Mesenchymal stem cell (in vitro differentiated cells and primary cell): ENCODE measurements at regions not wholly inside any gene's neighbourhood (a gene's known extent, or its start where the extent isn't known, plus 50 kb on each side); places are given as distances from the start of the nearest gene placed in this dataset.

ENCODE experiments used
- DNase-seq: peaks from one replicate; pipeline ENCODE4 v3.0.0-alpha.2; 2013
- H2AFZ ChIP-seq: one replicate; pipeline ENCODE4 v1.6.1; 2013; ENCODE audit warnings: low read depth, mild to moderate bottlenecking, control low read depth, inconsistent platforms, low read length, moderate library complexity
- H2AK5ac ChIP-seq: 2 replicates; pipeline ENCODE4 v1.6.1; 2013; ENCODE audit warnings: low read length, moderate library complexity, mild to moderate bottlenecking, inconsistent platforms; ENCODE audit not compliant: severe bottlenecking
- H2BK120ac ChIP-seq: one replicate; pipeline ENCODE4 v1.6.1; 2013; ENCODE audit warnings: low read depth, mild to moderate bottlenecking, inconsistent platforms, low read length, moderate library complexity
- H2BK12ac ChIP-seq, 2 experiments: one replicate each; pipeline ENCODE4 v1.6.1; 2013; ENCODE audit warnings: inconsistent platforms in 2 of 2, low read length in 2 of 2, mild to moderate bottlenecking in 2 of 2, moderate library complexity in 2 of 2, control low read depth in 1 of 2
- H2BK15ac ChIP-seq: one replicate; pipeline ENCODE4 v1.6.1; 2013; ENCODE audit warnings: mild to moderate bottlenecking, low read depth, inconsistent platforms; ENCODE audit not compliant: poor library complexity, severe bottlenecking
- H2BK5ac ChIP-seq: 2 replicates; pipeline ENCODE4 v1.6.1; 2013; ENCODE audit warnings: low read depth, mild to moderate bottlenecking, low read length, control low read depth, inconsistent platforms; ENCODE audit not compliant: poor library complexity, severe bottlenecking
- H3K14ac ChIP-seq, 2 experiments: one replicate each; pipeline ENCODE4 v1.6.1; 2013; ENCODE audit warnings: inconsistent platforms in 2 of 2, low read length in 2 of 2, control low read depth in 1 of 2, mild to moderate bottlenecking in 1 of 2, moderate library complexity in 1 of 2
- H3K18ac ChIP-seq, 2 experiments: one replicate each; pipeline ENCODE4 v1.6.1; 2013; ENCODE audit warnings: inconsistent platforms in 2 of 2, low read length in 2 of 2, control low read depth in 1 of 2, low read depth in 1 of 2, mild to moderate bottlenecking in 1 of 2
- H3K23ac ChIP-seq, 2 experiments: one replicate each; pipeline ENCODE4 v1.6.1; 2013; ENCODE audit warnings: inconsistent platforms in 2 of 2, low read length in 2 of 2, mild to moderate bottlenecking in 2 of 2, moderate library complexity in 2 of 2, control low read depth in 1 of 2
- H3K27ac ChIP-seq: 2 replicates; pipeline ENCODE4 v1.5.1; 2013; ENCODE audit warnings: mild to moderate bottlenecking, moderate library complexity, low read length, control low read depth, inconsistent platforms; ENCODE audit not compliant: poor library complexity, severe bottlenecking
- H3K27me3 ChIP-seq, 2 experiments: 2 replicates each; pipeline versions ENCODE4 v1.6.1 to v1.7.0; 2013; ENCODE audit warnings: low read length in 2 of 2, mild to moderate bottlenecking in 2 of 2, moderate library complexity in 2 of 2, control low read depth in 1 of 2, inconsistent platforms in 1 of 2; ENCODE audit not compliant: control insufficient read depth in 1 of 2, insufficient read depth in 1 of 2
- H3K36me3 ChIP-seq, 2 experiments: 2 replicates each; pipeline versions ENCODE4 v1.6.1 to v1.7.0; 2013; ENCODE audit warnings: low read length in 2 of 2, control low read depth in 1 of 2, inconsistent platforms in 1 of 2, low read depth in 1 of 2, mild to moderate bottlenecking in 1 of 2; ENCODE audit not compliant: insufficient read depth in 2 of 2, control insufficient read depth in 1 of 2
- H3K4ac ChIP-seq, 2 experiments: one replicate each; pipeline ENCODE4 v1.6.1; 2013; ENCODE audit warnings: inconsistent platforms in 2 of 2, low read length in 2 of 2, mild to moderate bottlenecking in 2 of 2, moderate library complexity in 2 of 2, control low read depth in 1 of 2, low read depth in 1 of 2
- H3K4me1 ChIP-seq: 2 replicates; pipeline ENCODE4 v1.6.1; 2013; ENCODE audit warnings: low read depth, low read length, control low read depth; ENCODE audit not compliant: control insufficient read depth, insufficient read depth
- H3K4me2 ChIP-seq: 2 replicates; pipeline ENCODE4 v1.6.1; 2013; ENCODE audit warnings: low read length, mild to moderate bottlenecking, inconsistent platforms; ENCODE audit not compliant: poor library complexity, severe bottlenecking
- H3K4me3 ChIP-seq, 2 experiments: 2 replicates each; pipeline versions ENCODE4 v1.5.1 to v1.7.0; 2013; ENCODE audit warnings: low read length in 2 of 2, mild to moderate bottlenecking in 2 of 2, control low read depth in 1 of 2, low read depth in 1 of 2; ENCODE audit not compliant: insufficient read depth in 1 of 2
- H3K79me1 ChIP-seq: replicated peaks from 2 replicates; pipeline ENCODE4 v1.6.1; 2013; ENCODE audit warnings: mild to moderate bottlenecking, control low read depth, low read length, inconsistent platforms; ENCODE audit not compliant: poor library complexity, severe bottlenecking
- H3K9ac ChIP-seq: 2 replicates; pipeline ENCODE4 v1.7.0; 2013; ENCODE audit warnings: mild to moderate bottlenecking, low read length, moderate library complexity
- H3K9me3 ChIP-seq: 2 replicates; pipeline ENCODE4 v1.7.0; 2013; ENCODE audit warnings: mild to moderate bottlenecking, low read length; ENCODE audit not compliant: control insufficient read depth
- H4K8ac ChIP-seq: one replicate; pipeline ENCODE4 v1.6.1; 2013; ENCODE audit warnings: inconsistent platforms, mild to moderate bottlenecking, low read length, moderate library complexity
- H4K91ac ChIP-seq: one replicate; pipeline ENCODE4 v1.6.1; 2013; ENCODE audit warnings: mild to moderate bottlenecking, low read length, inconsistent platforms
- WGBS: methylation state at CpG from one replicate; pipeline ENCODE4 v1.1.7; 2013; ENCODE audit warnings: mixed read lengths; 5-methylcytosine and 5-hydroxymethylcytosine counted together

DNA sequence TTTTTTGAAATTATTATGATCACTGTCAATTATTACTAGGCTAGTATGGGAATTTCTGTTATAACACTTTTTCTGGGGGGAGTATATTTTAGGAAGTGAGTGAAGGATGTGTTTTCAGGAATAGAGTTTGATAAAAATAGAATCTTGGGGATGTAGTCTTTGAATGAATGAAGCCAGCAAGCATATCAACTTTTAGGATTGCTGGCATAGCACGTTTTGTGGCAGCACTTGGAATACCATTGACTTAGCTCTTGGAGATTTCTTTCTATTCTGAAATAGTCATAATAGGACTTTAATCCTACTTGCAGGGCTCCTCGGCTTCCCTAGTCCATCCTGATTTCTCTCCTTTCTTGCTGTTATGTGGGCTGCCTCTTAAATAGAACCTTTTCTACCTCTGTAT lies 141.6 kb downstream of the DACT1 start:
- no peak overlapping the region for H2BK12ac ChIP-seq
- no peak overlapping the region for H3K23ac ChIP-seq
- no peak overlapping the region for H2AFZ ChIP-seq
- H3K36me3 ChIP-seq = no peaks in the 10 kb centered on the region
- no peak overlapping the region for H2AK5ac ChIP-seq
- WGBS = 88% methylated on average over 2 of the region's 2 CpGs
- H2BK15ac ChIP-seq = no peak overlapping the region
- H2BK5ac ChIP-seq = no peak overlapping the region
- H3K9ac ChIP-seq = no peak overlapping the region
- peaks cover 6% of the 10 kb centered on the region for H3K4me1 ChIP-seq
- H3K9me3 ChIP-seq = no peaks in the 10 kb centered on the region
- no peak overlapping the region for H3K4me2 ChIP-seq
- H3K4ac ChIP-seq = no peak overlapping the region
- H3K14ac ChIP-seq = no peak overlapping the region
- H4K8ac ChIP-seq = no peak overlapping the region
- no peak overlapping the region for H3K18ac ChIP-seq
- H3K27me3 ChIP-seq = peaks cover 0 to 17% of the 10 kb centered on the region in 2 experiments
- H4K91ac ChIP-seq = no peak overlapping the region
- H3K27ac ChIP-seq = no peak overlapping the region
- H2BK120ac ChIP-seq = no peak overlapping the region
- no peak for DNase-seq
- H3K4me3 ChIP-seq = no peak overlapping the region
- no peaks in the 10 kb centered on the region for H3K79me1 ChIP-seq

DNA sequence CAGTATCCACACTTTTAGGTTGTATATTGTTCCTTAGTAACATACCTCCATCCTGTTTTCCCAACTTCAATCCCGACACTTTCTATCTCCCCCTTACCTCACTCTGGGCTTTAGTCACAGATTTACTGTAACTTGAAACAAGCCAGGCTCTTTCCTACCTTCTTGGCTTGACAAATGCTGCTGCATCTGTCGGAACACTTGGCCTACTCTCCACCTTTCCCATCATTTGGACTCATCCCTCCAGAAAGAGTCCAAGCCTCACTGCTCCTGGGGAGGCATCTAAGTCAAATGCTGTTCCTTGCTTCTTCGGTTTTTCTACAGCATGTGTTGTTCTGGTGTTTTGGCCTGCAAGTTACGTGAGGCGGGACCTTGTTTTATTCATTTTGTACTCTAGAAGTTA lies 142.4 kb downstream of the DACT1 start:
- Histone ChIP-seq H3K36me3 (no peaks in the 10 kb centered on the region), H2BK5ac (no peak overlapping the region), H3K18ac (no peak overlapping the region), H3K23ac (no peak overlapping the region), H3K79me1 (no peaks in the 10 kb centered on the region), H3K27me3 (peaks cover 0 to 25% of the 10 kb centered on the region in 2 experiments), H4K8ac (no peak overlapping the region), H3K27ac (no peak overlapping the region), H3K4me1 (peaks cover 6% of the 10 kb centered on the region), H3K14ac (no peak overlapping the region), H4K91ac (no peak overlapping the region), H2AK5ac (no peak overlapping the region), H2BK120ac (no peak overlapping the region), H2BK12ac (no peak overlapping the region), H3K4ac (no peak overlapping the region), H2BK15ac (no peak overlapping the region), H3K9me3 (no peaks in the 10 kb centered on the region), H2AFZ (no peak overlapping the region), H3K4me3 (no peak overlapping the region), H3K9ac (no peak overlapping the region), H3K4me2 (no peak overlapping the region)
- no peak for DNase-seq
- 89% methylated on average over 3 of the region's 5 CpGs for WGBS

DNA sequence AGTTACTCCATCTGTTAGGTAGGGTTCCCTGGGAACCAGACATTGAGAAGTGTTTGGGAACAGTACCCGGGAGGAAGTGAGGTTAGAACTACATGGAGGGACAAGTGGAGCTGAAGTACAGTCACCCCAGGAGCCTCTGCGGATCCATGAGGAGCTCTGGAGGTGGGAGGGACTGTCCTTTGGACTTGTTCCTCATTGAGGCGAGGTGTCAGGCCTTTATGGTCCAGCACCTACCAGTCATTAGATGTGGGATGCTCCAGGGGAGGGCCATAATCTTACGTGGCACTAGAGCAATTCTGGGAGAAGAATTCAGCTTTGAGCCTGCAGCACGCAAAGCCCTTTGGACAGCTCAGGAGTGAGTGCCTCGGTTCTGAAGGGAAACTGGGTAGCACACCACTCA lies 142.8 kb downstream of the DACT1 start:
- Histone ChIP-seq H3K4me2 (no peak overlapping the region), H2BK15ac (no peak overlapping the region), H2BK120ac (no peak overlapping the region), H3K36me3 (no peaks in the 10 kb centered on the region), H3K9me3 (no peaks in the 10 kb centered on the region), H2BK5ac (no peak overlapping the region), H3K4me1 (peaks cover 6% of the 10 kb centered on the region), H3K27ac (no peak overlapping the region), H3K4me3 (no peak overlapping the region), H3K4ac (no peak overlapping the region), H3K9ac (no peak overlapping the region), H2AK5ac (no peak overlapping the region), H2AFZ (no peak overlapping the region), H2BK12ac (peak overlapping the region in 1 of 2 experiments; percentile 61), H3K23ac (no peak overlapping the region), H3K27me3 (peaks cover 0 to 29% of the 10 kb centered on the region in 2 experiments), H3K79me1 (no peaks in the 10 kb centered on the region), H4K8ac (no peak overlapping the region), H3K14ac (no peak overlapping the region), H4K91ac (no peak overlapping the region), H3K18ac (no peak overlapping the region)
- DNase-seq = no peak
- WGBS = 94% methylated on average over 6 of the region's 6 CpGs

DNA sequence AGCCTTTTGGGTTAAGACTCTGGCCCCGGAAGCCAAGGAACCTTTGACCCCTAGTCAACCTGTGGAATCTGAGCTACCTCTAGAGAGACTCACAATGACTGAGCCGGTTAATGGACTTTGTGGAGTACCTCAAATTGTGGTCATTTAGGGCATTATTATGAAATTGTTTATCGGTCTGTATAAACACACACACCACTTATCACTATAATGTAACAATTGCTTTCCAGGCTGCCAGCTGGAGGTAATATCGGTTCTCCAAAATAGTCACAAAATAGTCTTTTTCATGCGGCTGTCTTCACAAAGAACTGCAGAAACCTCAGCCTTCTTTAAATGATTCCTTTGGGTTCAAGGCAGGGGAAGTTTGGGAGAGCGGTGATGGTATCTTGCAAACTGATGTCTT lies 144.2 kb downstream of the DACT1 start:
- H3K4me2 ChIP-seq = no peak overlapping the region
- no peak overlapping the region for H3K14ac ChIP-seq
- no peak overlapping the region for H2BK120ac ChIP-seq
- no peak overlapping the region for H4K91ac ChIP-seq
- no peak overlapping the region for H2BK12ac ChIP-seq
- DNase-seq = no peak
- no peaks in the 10 kb centered on the region for H3K36me3 ChIP-seq
- no peak overlapping the region for H3K23ac ChIP-seq
- peaks cover 6% of the 10 kb centered on the region for H3K4me1 ChIP-seq
- no peak overlapping the region for H3K9ac ChIP-seq
- no peak overlapping the region for H4K8ac ChIP-seq
- no peak overlapping the region for H3K4me3 ChIP-seq
- H2BK5ac ChIP-seq = no peak overlapping the region
- H3K27ac ChIP-seq = no peak overlapping the region
- H2AK5ac ChIP-seq = no peak overlapping the region
- no peaks in the 10 kb centered on the region for H3K79me1 ChIP-seq
- no peak overlapping the region for H3K4ac ChIP-seq
- no peaks in the 10 kb centered on the region for H3K9me3 ChIP-seq
- 94% methylated on average over 5 of the region's 6 CpGs for WGBS
- H3K27me3 ChIP-seq = peaks cover 0 to 39% of the 10 kb centered on the region in 2 experiments
- H2BK15ac ChIP-seq = no peak overlapping the region
- H2AFZ ChIP-seq = no peak overlapping the region
- no peak overlapping the region for H3K18ac ChIP-seq
